C1 segment of cervical spinal cord (tissue), 14 donors: ENCODE measurements at regions not wholly inside any gene's neighbourhood (a gene's known extent, or its start where the extent isn't known, plus 50 kb on each side); places are given as distances from the start of the nearest gene placed in this dataset.
A peak's percentile ranks its signal among the peaks of the same experiment; 100 is the strongest.
"Not testable (repeated sequence)": the region's sequence is repeated elsewhere in the genome, so short reads cannot be mapped to it uniquely, and the experiment has no call there.

Experiments used
- DNase-seq, 14 donors: peaks; one replicate each; lab custom pipeline; 2025; lab: John Stamatoyannopoulos, UW

DNA sequence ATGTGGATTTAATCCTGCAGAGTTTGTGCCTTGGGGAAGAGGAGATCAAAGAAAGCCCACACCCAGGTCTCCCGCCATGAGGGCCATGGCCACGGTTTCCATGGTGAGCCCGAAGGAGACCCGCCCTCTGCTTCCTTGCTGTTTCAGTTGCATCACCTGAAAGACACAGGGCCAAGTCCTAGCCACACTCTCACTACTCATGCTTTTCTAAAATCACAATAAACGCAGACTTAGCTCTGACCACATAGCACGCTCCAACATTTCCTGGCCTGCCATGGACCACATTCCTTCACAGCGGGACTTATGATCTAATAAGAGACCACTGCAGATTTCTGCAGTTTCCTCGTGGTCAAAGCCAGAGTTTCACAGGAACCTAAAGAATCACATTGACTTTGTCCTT, 426.0 kb upstream of the NR3C2 start:
- DNase-seq: no peak

DNA sequence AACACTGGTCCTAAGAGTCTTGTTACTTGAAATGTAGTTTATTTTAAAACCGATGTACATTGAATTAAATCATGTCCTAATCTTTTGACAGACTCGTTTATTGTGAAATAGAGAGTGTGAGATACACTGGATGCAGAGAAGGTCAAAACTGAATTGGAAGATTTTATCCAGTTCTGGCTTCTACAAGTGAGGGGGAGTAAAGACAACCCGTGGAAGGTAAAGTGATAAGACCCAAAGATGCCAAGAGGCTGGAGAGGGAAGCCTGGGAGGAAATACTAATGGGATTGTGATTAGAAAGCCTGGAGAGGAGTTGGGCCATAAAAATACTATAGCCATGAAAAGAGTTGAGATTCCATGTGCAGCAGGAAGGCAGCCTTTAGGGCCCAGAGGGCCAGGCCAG, 424.5 kb upstream of the NR3C2 start:
- DNase-seq: no peak

GRCh38 chr4:148857973-148858534, 415.8 kb upstream of the NR3C2 start:
- DNase-seq: no peak

GRCh38 chr4:148857239-148857972, 415.2 kb upstream of the NR3C2 start:
- DNase-seq: no peak

GRCh38 chr4:148854203-148854602, 412.0 kb upstream of the NR3C2 start:
- no peak for DNase-seq

DNA sequence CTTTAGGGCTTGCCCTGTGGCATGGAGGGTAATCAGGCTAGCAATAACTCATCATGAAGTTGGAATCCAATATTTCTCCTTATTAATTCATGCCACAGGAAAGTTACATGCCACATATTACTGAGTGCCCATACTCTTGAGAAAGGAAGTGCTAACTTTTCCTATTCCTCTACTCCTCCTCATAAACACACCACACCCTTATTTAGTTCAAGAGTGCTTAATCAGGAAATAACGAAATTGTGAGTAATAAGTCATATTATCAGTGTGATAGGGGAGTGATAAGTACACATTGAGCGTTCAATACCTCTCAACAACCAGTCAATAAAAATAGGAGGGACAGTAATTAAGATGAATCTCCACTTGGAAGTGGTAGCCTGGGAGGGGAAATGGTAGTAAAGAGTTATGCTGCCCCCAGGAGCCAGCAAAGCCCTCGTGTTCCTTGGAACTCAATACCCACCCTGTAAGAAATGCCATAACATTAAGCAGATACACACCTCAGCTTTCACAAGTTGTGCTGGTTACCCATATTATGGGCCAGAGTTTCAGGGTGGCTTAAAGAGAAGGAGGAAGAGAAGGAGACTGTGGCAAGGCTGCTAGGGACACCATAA, 410.0 kb upstream of the NR3C2 start:
- DNase-seq: no peak

- no peak for DNase-seq
Measured at GRCh38 chr4:148850257-148850995, 408.2 kb upstream of the NR3C2 start.

DNA sequence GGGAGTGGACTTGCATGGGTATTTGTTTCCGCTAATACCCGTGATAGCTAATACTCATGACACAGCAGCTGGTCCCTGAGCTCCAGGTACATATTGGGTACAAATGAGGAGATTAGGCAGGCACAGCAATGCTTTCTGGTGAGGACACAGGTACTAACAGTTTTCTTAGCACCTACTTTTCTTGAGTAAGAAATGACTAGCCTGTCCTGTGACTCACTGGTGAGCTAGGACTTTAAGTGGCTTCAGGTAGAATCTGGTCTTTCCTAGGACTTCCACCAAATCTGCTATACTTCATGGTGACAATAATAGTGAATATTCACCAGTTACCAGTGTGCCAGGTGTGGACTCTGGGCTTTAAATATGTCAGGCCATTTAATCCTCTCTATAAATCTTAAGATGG, 407.4 kb upstream of the NR3C2 start:
- no peak for DNase-seq

- DNase-seq: no peak
Measured at GRCh38 chr4:148847544-148848255, 405.5 kb upstream of the NR3C2 start.

DNA sequence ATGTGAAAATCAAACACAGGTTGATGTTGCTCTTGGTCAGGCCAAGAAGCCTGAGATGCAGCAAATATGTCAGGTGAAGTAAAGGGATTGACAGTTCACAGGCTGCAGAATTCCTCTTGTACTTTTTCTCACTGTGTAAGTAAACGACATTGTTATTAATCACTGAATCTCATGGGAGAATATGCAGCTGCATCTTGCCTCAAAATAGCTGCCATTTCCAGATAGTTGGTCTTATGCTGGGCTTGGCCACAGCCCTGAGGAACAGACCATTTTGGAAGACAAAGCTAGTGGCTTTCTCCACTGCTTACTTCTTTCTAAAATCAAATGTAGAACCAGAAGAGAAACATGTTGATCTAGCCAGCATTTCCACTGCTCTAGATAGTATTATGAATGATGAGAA, 403.4 kb upstream of the NR3C2 start:
- no peak for DNase-seq

GRCh38 chr4:148843625-148844024, 401.4 kb upstream of the NR3C2 start:
- no peak for DNase-seq

- no peak for DNase-seq
Measured at GRCh38 chr4:148842843-148843242, 400.6 kb upstream of the NR3C2 start.

GRCh38 chr4:148837571-148837970, 395.4 kb upstream of the NR3C2 start:
- DNase-seq: not testable (repeated sequence)

- peak in 2 of 14 donors; percentile 3 to 10 for DNase-seq
Measured at GRCh38 chr4:148834804-148835631, 392.8 kb upstream of the NR3C2 start.

DNA sequence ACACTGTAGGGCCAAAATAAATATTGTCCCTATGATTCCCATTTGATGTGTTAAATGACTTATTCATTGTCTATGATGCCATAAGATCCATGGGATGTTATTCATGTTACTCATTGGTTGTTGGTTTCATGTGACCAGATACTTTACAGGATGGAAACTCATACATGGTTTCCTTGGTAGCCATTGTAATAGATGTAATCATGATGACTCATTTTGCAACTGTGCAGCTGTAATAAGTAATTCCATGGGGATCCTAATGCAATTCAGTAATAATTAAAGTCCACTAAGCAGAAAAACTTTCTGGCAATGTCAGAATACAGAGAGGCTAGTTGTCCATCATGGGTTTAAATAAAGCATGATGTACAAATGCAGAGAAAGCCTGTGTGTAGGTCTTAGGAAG, 389.7 kb upstream of the NR3C2 start:
- no peak for DNase-seq

GRCh38 chr4:148828291-148828690, 386.1 kb upstream of the NR3C2 start:
- no peak for DNase-seq

DNA sequence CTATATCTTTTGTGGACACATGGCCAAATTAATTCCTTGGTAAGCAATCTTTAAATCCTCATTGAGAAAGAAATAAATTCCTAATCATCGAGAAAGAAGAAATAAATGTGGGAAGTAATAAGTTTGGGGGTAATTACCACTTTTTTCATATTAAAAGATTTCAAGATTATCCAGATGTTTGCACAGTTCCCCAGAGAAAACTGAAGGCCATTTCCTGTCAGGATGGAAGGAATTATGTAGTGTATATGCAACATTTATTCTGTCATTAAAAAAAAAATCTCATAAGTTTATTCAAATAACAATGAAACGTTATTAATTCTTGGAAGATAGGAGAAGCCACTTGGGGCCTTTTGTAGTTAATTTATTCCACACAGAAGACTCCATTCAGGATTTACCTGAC, 385.6 kb upstream of the NR3C2 start:
- DNase-seq: no peak

DNA sequence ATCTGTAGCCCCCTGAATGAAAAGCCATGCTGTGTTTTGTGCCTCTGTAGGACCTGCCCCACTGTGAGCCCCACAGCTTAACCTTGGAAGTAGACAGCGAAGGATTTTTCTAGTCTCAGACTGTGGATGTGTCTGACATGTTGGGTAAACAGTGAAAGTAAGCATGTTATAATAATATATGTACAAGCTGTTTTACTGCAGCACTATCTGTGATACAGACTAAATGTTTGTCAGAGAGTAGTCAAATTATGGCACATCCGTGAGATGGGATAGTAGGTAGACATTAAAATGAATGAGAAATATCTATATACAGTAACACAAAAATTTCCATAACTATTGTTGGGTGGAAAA, 381.2 kb upstream of the NR3C2 start:
- no peak for DNase-seq

DNA sequence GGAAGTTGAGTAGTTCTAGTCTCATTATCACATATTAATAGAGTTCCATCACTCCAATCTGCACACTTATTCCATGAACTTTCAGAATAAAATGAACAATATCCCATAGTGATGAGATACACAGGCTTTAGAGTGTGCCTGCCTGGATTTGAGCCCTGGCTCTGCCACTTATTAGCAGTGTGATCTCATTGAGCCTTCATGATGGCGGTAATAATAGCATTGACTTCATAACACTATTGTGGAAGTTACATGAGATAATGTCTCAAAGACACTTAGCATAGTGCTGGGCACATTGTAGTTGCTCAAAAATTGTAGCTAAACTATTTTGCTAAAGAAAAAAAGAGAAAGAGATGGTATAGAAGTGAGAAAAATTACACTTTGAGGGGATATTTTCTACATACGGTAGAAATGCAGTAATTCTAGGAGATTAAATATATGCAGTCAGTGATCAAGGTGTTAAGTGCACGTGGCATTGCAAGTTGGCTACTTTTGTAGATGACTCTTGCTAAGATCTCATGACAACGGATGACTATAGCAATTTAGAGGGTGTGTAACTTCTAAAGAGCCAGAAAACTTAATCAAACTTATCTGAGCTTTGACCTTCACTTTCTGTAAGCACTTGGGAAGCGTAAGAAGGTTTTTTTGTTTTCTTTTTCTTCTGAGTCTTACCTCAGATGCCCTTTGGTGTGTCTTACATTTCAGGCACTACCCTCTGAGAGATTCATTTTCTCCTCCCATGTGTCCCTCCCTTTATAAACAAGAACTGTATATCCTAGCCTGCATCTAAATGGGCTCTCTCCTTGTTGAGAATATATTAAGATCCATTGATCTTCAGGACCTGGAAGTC, 380.6 kb upstream of the NR3C2 start:
- no peak for DNase-seq

DNA sequence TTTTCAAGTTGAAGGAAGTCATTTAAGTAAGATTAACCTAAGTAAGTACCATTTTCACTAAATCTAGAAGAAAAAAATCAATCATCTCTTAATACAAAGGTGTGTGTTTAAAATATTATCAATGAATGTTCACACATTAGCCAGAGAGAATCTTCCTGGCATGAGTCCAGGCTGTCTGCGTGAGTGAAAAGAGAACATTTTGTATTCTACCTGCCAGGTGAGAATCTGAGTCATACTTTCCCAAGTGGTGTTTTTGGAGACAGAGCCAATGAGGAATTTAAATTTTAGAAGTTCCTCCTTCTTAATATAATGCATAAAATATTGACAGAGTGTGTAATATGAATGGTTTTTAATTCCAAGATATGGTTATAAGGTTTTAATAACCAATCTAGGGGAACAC, 371.8 kb upstream of the NR3C2 start:
- no peak for DNase-seq
